GM06990 (cell line): ENCODE measurements at regions not wholly inside any gene's neighbourhood (a gene's known extent, or its start where the extent isn't known, plus 50 kb on each side); places are given as distances from the start of the nearest gene placed in this dataset.

Experiments
- DNase-seq: peaks from one replicate; pipeline ENCODE4 v3.0.0-alpha.2; 2011; ENCODE audit not compliant: insufficient read length; ENCODE audit errors: extremely low read depth
- H3K27me3 ChIP-seq: replicated peaks from 2 replicates; pipeline ENCODE4 v1.6.0; 2011; ENCODE audit warnings: low read length; ENCODE audit not compliant: control insufficient read depth, insufficient read depth
- H3K36me3 ChIP-seq: 2 replicates; pipeline ENCODE4 v1.5.1; 2011; ENCODE audit warnings: low read length; ENCODE audit not compliant: control insufficient read depth, insufficient read depth
- H3K4me3 ChIP-seq: replicated peaks from 2 replicates; pipeline ENCODE4 v1.5.1; 2011; ENCODE audit warnings: low read depth, mild to moderate bottlenecking, control low read depth, low read length
- CTCF ChIP-seq: IDR thresholded peaks from 2 replicates; pipeline ENCODE4 v1.5.1; 2011; ENCODE audit warnings: low read length, control low read depth, mild to moderate bottlenecking, inconsistent platforms; ENCODE audit not compliant: insufficient read depth, poor library complexity, severe bottlenecking

DNA sequence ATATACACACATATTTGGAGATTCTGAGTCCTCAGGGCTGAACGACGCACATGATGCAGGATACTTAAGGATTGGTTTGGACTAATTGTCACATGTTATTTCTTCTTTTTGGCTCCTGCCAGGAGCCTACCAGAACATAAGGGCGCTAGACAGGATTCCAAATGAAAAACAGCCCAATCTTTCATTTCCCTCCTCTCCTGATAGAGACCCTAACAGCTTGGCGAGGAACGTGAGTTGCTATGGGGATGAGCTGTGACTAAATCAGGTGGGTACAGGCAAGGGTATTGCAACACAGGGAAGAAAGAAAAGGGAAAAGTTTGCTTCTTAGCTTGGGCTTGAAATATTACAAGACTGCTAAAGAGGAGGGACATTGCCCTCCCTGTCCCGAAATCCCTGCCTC, 109.9 kb downstream of the AIPL1 start:
- TF ChIP-seq CTCF, result no peak
- Histone ChIP-seq H3K36me3 (no peaks in the 10 kb centered on the region), H3K4me3 (no peak overlapping the region), H3K27me3 (no peaks in the 10 kb centered on the region)
- no peak for DNase-seq

DNA sequence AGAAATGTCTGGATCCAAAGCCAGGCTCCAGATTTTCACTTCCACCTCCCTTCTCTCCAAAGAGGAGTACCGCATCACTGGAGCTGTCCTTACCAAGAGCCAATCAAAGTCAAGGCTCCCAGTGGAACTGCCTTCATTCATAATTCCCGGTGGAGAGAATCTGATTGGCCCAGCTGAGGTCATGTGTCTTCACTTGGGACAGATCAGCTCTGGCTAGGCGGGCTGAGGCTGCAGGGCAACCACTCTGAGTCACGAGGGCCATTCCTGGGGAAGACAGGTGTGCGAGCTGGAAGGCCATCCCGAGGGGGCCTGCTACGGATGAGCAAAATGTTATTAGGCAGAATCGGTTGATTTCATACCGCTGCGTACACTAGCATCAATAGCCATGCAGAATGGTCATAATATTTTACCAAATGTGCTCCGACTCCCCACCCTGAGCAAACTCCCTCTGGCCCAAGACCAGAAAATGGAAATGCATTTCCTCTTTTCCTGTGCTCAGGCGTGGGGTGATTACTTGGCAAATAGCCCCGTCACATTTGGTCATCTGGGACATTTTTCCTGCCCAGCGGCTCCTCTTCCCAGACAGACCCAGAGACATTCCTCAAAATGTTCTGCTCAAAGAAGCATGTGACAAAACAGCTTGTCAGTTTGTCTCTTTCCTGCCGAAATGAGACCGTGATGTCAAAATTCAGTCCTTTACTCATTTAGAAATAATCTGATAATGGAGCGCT, 111.1 kb downstream of the AIPL1 start:
- Histone ChIP-seq H3K4me3 (no peak overlapping the region), H3K36me3 (no peaks in the 10 kb centered on the region), H3K27me3 (no peaks in the 10 kb centered on the region)
- no peak for TF ChIP-seq CTCF
- no peak for DNase-seq

GRCh38 chr17:6322316-6322715, 112.6 kb downstream of the AIPL1 start:
- no peak for DNase-seq

GRCh38 chr17:6314311-6314710, 120.6 kb downstream of the AIPL1 start:
- no peak for DNase-seq
- TF ChIP-seq CTCF, result no peak
- H3K27me3 ChIP-seq, result no peaks in the 10 kb centered on the region

More at GRCh38 chr17:6322316-6322715, 112.6 kb downstream of the AIPL1 start:
- no peaks in the 10 kb centered on the region for H3K27me3 ChIP-seq
- TF ChIP-seq CTCF, result no peak
- no peak overlapping the region for H3K4me3 ChIP-seq
- H3K36me3 ChIP-seq, result no peaks in the 10 kb centered on the region

GRCh38 chr17:6313835-6314234, 121.1 kb downstream of the AIPL1 start:
- H3K36me3 ChIP-seq, result no peaks in the 10 kb centered on the region
- no peaks in the 10 kb centered on the region for H3K27me3 ChIP-seq
- DNase-seq, result no peak
- H3K4me3 ChIP-seq, result no peak overlapping the region
- no peak for TF ChIP-seq CTCF

More at GRCh38 chr17:6314311-6314710, 120.6 kb downstream of the AIPL1 start:
- no peak overlapping the region for H3K4me3 ChIP-seq
- no peaks in the 10 kb centered on the region for H3K36me3 ChIP-seq
